BLaER1 treated with 17β-estradiol and CSF1 and Interleukin-3, amounts not matched to agents 10 nM and 100 nM (cell line): ENCODE measurements at regions not wholly inside any gene's neighbourhood (a gene's known extent, or its start where the extent isn't known, plus 50 kb on each side); places are given as distances from the start of the nearest gene placed in this dataset.
"Not testable (repeated sequence)": the region's sequence is repeated elsewhere in the genome, so short reads cannot be mapped to it uniquely, and the experiment has no call there.

ENCODE experiments used
- H3K27ac ChIP-seq, 11 experiments: shearing (Covaris generic); formaldehyde crosslinking; 2 replicates each; pipeline ENCODE4 v1.8.1; 2022
- H3K27me3 ChIP-seq, 11 experiments: shearing (Covaris generic); formaldehyde crosslinking; 2 replicates each; pipeline ENCODE4 v1.8.1; 2022
- H3K36me3 ChIP-seq, 11 experiments: shearing (Covaris generic); formaldehyde crosslinking; 2 replicates each; pipeline ENCODE4 v1.8.1; 2022
- H3K4me1 ChIP-seq, 10 experiments: shearing (Covaris generic); formaldehyde crosslinking; 2 replicates each; pipeline ENCODE4 v1.8.1; 2022
- H3K4me2 ChIP-seq, 11 experiments: shearing (Covaris generic); formaldehyde crosslinking; 2 replicates each; pipeline ENCODE4 v1.8.1; 2022
- H3K4me3 ChIP-seq, 10 experiments: shearing (Covaris generic); formaldehyde crosslinking; 2 replicates each; pipeline ENCODE4 v1.8.1; 2022
- H3K9ac ChIP-seq, 11 experiments: shearing (Covaris generic); formaldehyde crosslinking; 2 replicates each; pipeline ENCODE4 v1.8.1; 2022
- H3K9me3 ChIP-seq, 11 experiments: shearing (Covaris generic); formaldehyde crosslinking; replicated peaks in 1 of 11; 2 replicates each; pipeline ENCODE4 v1.8.1; 2022
- H4K20me1 ChIP-seq, 11 experiments: shearing (Covaris generic); formaldehyde crosslinking; 2 replicates each; pipeline ENCODE4 v1.8.1; 2022
- Cebpa-rat ChIP-seq, 11 experiments: shearing (Covaris generic); IDR thresholded peaks; 2 replicates each; pipeline ENCODE4 v1.8.1; 2022

- Histone ChIP-seq H3K9ac (no peak overlapping the region), H3K27me3 (no peaks in the 10 kb centered on the region)
- no peak for TF ChIP-seq Cebpa-rat (IDR thresholded peaks at IDR 0.05)
These were observed 512.4 kb upstream of the CHD1 start for GRCh38 chr5:99441235-99441634.

GRCh38 chr5:99438619-99439018, 509.8 kb upstream of the CHD1 start:
- H3K9me3 ChIP-seq = no peaks in the 10 kb centered on the region
- H3K27ac ChIP-seq = no peak overlapping the region
- H3K4me2 ChIP-seq = no peak overlapping the region
- H3K36me3 ChIP-seq = no peaks in the 10 kb centered on the region
- no peak overlapping the region for H3K9ac ChIP-seq
- no peaks in the 10 kb centered on the region for H4K20me1 ChIP-seq
- H3K27me3 ChIP-seq = no peaks in the 10 kb centered on the region
- TF ChIP-seq Cebpa-rat (IDR thresholded peaks at IDR 0.05) = no peak
- no peak overlapping the region for H3K4me3 ChIP-seq
- H3K4me1 ChIP-seq = no peaks in the 10 kb centered on the region

More at GRCh38 chr5:99441235-99441634, 512.4 kb upstream of the CHD1 start:
- Histone ChIP-seq H4K20me1 (no peaks in the 10 kb centered on the region), H3K4me2 (no peak overlapping the region), H3K27ac (no peak overlapping the region), H3K36me3 (no peaks in the 10 kb centered on the region), H3K4me1 (no peaks in the 10 kb centered on the region), H3K4me3 (no peak overlapping the region), H3K9me3 (no peaks in the 10 kb centered on the region)

- Histone ChIP-seq H3K4me3 (no peak overlapping the region), H3K36me3 (no peaks in the 10 kb centered on the region), H3K4me2 (no peak overlapping the region), H3K9me3 (no peaks in the 10 kb centered on the region), H3K27me3 (no peaks in the 10 kb centered on the region), H3K27ac (no peak overlapping the region), H4K20me1 (no peaks in the 10 kb centered on the region), H3K4me1 (no peaks in the 10 kb centered on the region), H3K9ac (no peak overlapping the region)
- TF ChIP-seq Cebpa-rat (IDR thresholded peaks at IDR 0.05) = no peak
These were observed 509.2 kb upstream of the CHD1 start for GRCh38 chr5:99437986-99438385.

- not testable (repeated sequence) for H3K27me3 ChIP-seq, H3K4me3 ChIP-seq, H3K36me3 ChIP-seq, H3K4me2 ChIP-seq, H3K9ac ChIP-seq, H3K4me1 ChIP-seq, H3K27ac ChIP-seq, H4K20me1 ChIP-seq, H3K9me3 ChIP-seq
These were observed 494.6 kb upstream of the CHD1 start for GRCh38 chr5:99423396-99423795.

GRCh38 chr5:99418640-99419039, 489.8 kb upstream of the CHD1 start:
- H3K9ac ChIP-seq, H3K27ac ChIP-seq, H3K27me3 ChIP-seq, H3K4me3 ChIP-seq, H3K9me3 ChIP-seq, H3K36me3 ChIP-seq, H4K20me1 ChIP-seq, H3K4me1 ChIP-seq, H3K4me2 ChIP-seq: not testable (repeated sequence)

GRCh38 chr5:99410386-99410785, 481.6 kb upstream of the CHD1 start:
- not testable (repeated sequence) for H3K27ac ChIP-seq, H3K4me3 ChIP-seq, H4K20me1 ChIP-seq, H3K9me3 ChIP-seq, H3K4me2 ChIP-seq, H3K27me3 ChIP-seq, H3K4me1 ChIP-seq, H3K9ac ChIP-seq, H3K36me3 ChIP-seq

- not testable (repeated sequence) for H3K4me2 ChIP-seq, H3K4me3 ChIP-seq, H3K27me3 ChIP-seq, H3K9ac ChIP-seq, H3K36me3 ChIP-seq, H3K9me3 ChIP-seq, H4K20me1 ChIP-seq, H3K4me1 ChIP-seq, H3K27ac ChIP-seq
These were observed 476.0 kb upstream of the CHD1 start for GRCh38 chr5:99404764-99405302.

- not testable (repeated sequence) for H3K4me3 ChIP-seq, H3K36me3 ChIP-seq, H3K4me2 ChIP-seq, H3K9ac ChIP-seq, H3K27me3 ChIP-seq, H4K20me1 ChIP-seq, H3K27ac ChIP-seq, H3K4me1 ChIP-seq, H3K9me3 ChIP-seq
These were observed 471.8 kb upstream of the CHD1 start for GRCh38 chr5:99400571-99400970.

- no peak overlapping the region for H3K4me3 ChIP-seq
- TF ChIP-seq Cebpa-rat (IDR thresholded peaks at IDR 0.05) = no peak
- no peak overlapping the region for H3K27ac ChIP-seq
- H4K20me1 ChIP-seq = no peaks in the 10 kb centered on the region
- H3K4me1 ChIP-seq = no peaks in the 10 kb centered on the region
- H3K27me3 ChIP-seq = no peaks in the 10 kb centered on the region
- no peak overlapping the region for H3K9ac ChIP-seq
- H3K36me3 ChIP-seq = no peaks in the 10 kb centered on the region
- H3K9me3 ChIP-seq = peaks cover 4 to 7% (median 6%) of the 10 kb centered on the region in 11 experiments; a peak in 18 of 22 replicates
- no peak overlapping the region for H3K4me2 ChIP-seq
These were observed 470.2 kb upstream of the CHD1 start for GRCh38 chr5:99398976-99399375.

- Histone ChIP-seq H3K4me3 (no peak overlapping the region), H3K36me3 (no peaks in the 10 kb centered on the region), H3K9me3 (peaks cover 17 to 29% (median 23%) of the 10 kb centered on the region in 11 experiments), H3K4me1 (no peaks in the 10 kb centered on the region), H4K20me1 (no peaks in the 10 kb centered on the region), H3K27me3 (no peaks in the 10 kb centered on the region), H3K27ac (no peak overlapping the region), H3K4me2 (no peak overlapping the region), H3K9ac (no peak overlapping the region)
- no peak for TF ChIP-seq Cebpa-rat (IDR thresholded peaks at IDR 0.05)
These were observed 457.7 kb upstream of the CHD1 start for GRCh38 chr5:99386406-99387077.
